Stimulated activated CD8-positive, alpha-beta memory T cell treated with anti-CD3 and anti-CD28 coated beads, Interleukin-15, amount 100 ng/mL, for 48 hours (primary cell): ENCODE measurements at regions not wholly inside any gene's neighbourhood (a gene's known extent, or its start where the extent isn't known, plus 50 kb on each side); places are given as distances from the start of the nearest gene placed in this dataset.
"Not testable (repeated sequence)": the region's sequence is repeated elsewhere in the genome, so short reads cannot be mapped to it uniquely, and the experiment has no call there.

Experiments
- DNase-seq, 2 donors: peaks; one replicate each; pipeline ENCODE4 v3.0.0-alpha.2; 2020; ENCODE audit warnings: low read depth in 2 of 2

- no peak for DNase-seq
Measured at GRCh38 chr5:52255308-52255707, 532.4 kb upstream of the ITGA1 start.

- no peak for DNase-seq
Measured at GRCh38 chr5:52262844-52263243, 524.9 kb upstream of the ITGA1 start.

DNA sequence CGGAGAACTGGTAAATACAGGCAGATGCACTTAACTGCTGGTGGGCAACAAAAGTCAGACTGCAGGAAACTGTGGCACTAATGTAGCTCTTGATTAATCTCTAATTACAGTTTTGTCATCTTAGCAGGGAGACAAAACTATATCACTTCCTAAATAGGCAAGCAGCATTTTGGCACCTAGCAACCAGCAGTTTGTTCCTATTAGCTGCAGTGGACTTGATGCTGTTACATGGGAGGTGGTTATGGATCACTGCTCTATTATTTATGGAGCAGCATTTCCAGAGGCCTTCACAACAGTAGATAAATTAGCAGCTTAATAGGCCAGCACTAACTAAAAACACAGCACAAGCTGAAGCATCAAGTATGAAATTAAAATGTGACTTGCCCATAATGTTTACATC, 518.3 kb upstream of the ITGA1 start:
- DNase-seq = no peak

GRCh38 chr5:52269859-52270258, 517.9 kb upstream of the ITGA1 start:
- DNase-seq = no peak

DNA sequence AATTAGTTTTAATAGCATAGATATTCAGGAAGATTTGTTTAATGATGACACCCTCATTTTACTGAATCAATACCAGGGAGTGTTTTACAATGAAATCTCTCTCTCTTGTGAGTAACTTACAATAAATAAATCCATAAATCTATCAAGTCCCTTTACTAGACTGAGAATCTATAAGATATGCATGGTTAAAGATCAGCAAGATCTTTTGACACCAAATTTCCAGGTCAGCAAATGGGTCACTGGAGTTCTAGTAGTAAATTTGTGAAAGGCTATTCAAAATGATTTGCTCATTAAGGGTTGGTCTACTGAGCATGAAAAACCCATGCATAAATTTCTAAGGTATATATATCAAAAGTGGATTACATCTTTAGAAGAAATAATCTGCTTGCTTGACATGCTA, 512.1 kb upstream of the ITGA1 start:
- DNase-seq = no peak

DNA sequence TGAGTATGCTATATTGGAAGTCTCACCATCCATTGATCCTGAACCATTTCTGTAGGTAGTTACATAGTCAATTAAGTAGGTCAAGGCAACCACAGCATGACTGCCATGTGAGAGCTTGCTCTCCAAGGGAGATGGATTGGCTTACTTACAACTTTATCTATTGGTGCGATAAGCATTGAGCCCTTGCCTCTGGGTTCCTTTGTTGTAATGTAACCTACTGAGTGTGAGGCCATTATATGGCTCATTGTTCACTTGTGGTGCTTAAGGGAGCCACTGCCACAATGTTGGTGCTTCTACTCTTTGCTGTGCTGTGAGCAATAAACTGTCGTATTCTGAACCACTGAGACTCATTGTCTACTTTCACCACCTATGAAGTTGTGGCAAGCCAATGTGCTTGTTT, 510.6 kb upstream of the ITGA1 start:
- DNase-seq = no peak

DNA sequence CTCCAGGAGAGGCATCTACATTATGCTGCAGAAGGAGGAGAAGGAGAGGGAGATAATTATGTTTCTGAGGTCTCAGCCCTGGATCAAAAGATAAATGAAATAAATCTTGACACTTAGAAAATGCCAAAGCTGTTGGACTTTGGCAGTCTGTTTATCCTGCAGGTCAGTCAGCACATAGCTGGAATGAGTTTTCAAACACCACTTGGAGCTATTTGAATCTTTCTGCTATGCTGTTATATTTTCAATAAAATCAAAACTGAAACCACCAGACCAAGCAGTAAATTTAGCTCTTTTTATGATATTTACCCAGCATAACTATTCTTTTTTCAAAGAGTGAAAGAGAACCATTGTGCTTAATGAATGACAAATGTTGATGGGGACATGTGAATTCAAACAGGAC, 505.1 kb upstream of the ITGA1 start:
- DNase-seq = no peak

DNA sequence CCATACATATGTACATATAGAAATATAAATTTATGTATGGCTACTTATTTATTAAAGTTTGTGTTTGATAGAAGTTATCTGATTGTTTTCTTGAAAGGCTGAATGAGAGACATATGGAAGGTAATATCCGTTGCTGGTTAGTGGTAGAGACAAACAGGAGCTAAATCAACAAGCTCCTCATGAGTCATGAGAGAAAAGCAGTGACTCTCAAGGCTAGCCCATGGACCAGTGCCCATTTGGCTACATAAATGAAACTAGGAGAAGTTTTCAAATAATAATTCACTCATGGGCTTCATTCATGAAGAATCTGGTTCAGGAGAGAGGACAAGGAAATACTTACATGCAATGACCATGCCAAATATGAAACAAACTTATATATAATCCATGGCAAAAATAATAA, 504.5 kb upstream of the ITGA1 start:
- DNase-seq = no peak

GRCh38 chr5:52300703-52301372, 486.9 kb upstream of the ITGA1 start:
- no peak for DNase-seq

DNA sequence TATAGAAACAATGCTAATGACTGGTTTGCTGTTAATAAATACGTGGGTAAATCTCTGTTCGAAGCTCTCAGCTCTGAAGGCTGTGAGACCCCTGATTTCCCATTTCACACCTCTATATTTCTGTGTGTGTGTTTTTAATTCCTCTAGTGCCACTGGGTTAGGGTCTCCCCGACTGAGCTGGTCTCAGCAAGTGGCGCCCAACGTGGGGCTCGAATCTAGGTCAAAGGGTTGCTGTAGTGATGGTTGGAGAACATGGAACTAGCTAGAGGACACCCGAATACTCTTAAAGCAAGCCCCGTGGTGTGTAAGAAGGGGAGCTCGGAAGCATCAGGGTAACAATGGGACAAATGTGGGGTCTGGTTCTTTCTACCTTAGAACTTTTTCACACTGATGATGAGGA, 482.9 kb upstream of the ITGA1 start:
- DNase-seq = not testable (repeated sequence)

DNA sequence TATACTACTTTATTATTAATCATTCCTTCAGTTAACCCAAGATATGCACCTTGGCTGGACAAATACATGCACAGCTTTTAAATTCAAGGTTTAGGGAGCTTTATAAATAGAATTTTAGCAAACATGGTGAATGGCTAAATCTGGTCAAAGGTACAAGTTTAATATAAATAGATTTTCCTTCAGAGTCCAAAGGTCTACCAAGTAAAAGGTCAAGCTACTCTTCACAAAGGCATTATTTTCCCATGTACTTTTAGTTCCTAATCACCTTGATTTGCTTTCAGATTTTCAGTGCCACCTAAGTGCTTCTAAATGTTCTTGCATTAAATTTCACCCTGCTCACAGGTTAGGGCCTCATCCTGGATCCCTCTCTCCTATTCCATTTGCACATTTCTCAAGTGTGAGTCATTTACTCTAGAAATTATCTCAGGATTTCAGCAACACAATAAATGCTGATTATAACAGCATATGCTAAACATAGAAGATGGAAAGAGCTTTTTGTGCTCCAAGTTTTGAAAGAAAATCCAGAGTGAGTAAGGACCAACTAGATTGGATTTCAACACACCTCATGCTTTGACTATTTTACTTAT, 459.4 kb upstream of the ITGA1 start:
- no peak for DNase-seq

DNA sequence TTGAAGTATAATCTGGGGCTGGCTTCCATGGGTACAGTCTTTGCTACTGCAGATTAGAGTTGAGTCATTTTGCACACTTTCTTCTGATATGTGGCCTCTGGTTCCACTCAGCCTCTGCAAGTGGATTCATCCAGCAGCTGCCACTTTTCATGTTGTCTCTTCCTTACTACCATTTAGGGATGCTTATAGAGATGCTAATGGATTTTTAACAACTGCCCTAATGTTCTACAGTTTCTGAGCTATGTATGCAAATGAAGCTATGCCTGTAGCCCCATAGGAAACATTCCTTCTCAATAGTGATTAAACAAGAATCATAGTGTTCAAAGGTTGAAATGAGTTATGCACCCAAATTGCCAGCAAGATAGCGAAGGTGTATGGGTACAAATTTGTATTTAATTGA, 456.0 kb upstream of the ITGA1 start:
- no peak for DNase-seq

DNA sequence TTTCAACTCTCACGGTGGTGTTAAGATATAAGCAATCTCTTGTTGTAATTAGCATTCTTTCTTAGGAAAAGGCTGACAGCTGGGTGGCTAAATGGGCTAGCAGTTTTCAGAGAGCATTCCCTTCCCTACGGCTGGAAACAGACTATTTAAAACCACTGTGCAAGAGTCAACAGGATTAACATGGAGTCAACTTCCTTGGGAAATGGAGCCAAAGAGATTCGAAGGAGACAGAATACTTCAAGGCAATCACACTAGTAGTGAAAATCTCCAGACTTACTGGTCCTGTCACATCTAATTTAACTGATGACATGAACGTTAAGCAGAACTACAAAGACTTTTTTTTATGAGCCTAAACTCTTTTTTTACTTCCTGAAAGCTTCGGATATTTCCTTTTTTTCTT, 453.3 kb upstream of the ITGA1 start:
- DNase-seq = no peak

DNA sequence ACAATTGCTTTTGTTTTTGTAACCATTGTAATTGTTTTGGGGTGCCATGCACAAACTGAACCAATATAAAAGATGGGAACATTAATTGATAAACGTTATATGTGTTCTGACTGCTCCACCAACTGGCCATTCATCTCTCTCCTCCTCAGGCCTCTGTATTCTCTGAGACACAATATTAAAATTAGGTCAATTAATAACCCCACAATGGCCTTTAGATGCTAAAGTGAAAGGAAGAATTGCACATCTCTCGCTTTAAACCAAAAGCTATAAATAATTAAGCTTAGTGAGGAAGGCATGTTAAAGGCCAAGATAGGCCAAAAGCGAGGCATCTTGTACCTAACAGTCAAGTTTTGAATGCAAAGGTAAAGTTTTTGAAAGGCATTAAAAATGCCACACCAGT, 448.4 kb upstream of the ITGA1 start:
- no peak for DNase-seq

DNA sequence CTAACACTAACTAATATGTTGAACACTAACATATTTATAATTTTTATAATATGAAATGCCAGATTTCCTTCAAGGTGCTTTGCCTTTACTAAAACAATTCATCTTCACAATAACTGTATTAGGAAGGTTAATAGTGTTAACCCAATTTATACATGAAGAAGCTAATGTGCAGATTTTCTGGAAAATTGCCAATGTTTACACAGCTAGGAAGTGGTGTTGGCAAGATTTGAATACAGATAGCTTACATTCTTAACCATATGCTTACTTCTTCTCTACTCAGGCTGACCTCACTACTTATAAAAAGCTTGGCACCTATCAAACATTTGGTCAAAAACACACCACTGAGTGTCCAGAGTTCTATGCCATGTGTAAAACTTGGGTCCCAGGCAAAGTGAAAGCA, 445.4 kb upstream of the ITGA1 start:
- no peak for DNase-seq

- DNase-seq = no peak
Measured at GRCh38 chr5:52356311-52356918, 431.3 kb upstream of the ITGA1 start.

GRCh38 chr5:52359261-52359660, 428.5 kb upstream of the ITGA1 start:
- no peak for DNase-seq

- DNase-seq = no peak
Measured at GRCh38 chr5:52360985-52361384, 426.7 kb upstream of the ITGA1 start.

DNA sequence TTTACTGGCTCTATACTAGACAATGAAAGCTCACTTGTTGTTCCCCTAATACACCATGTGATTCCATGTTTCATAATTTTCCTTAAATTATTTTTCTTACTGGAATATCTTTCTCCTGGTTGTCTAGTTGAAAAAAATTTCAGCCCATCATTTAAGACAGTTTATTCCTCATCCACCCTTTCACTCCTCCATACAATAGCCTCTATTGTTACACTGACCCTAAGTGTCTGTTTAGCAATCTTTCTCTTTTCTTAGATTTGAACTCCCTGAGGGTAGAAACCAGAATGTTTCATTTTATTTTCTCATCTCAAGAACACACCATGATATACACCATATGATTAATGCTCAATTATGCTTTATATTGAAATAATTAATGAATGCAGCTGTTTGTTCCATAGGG, 413.4 kb upstream of the ITGA1 start:
- DNase-seq = no peak

GRCh38 chr5:52375969-52376368, 411.7 kb upstream of the ITGA1 start:
- no peak for DNase-seq

DNA sequence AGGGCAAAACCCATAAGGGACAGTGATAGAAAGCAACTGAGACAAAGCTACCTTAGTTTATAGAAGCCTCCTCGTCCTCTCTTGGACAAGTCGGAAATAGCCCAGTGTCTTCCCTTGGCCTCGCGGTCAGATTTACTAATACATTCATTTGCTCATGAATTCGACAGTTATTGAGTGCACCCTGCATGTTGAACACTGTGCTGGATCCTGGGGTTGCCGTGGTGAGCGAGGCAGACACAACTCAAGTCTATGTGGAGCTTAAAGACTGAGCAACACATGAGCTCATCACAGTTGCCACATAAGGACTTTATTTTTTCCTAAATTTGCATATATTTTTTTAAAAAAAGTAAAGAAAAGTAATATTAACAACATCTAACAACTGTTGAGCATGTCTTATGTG, 411.1 kb upstream of the ITGA1 start:
- DNase-seq = no peak

DNA sequence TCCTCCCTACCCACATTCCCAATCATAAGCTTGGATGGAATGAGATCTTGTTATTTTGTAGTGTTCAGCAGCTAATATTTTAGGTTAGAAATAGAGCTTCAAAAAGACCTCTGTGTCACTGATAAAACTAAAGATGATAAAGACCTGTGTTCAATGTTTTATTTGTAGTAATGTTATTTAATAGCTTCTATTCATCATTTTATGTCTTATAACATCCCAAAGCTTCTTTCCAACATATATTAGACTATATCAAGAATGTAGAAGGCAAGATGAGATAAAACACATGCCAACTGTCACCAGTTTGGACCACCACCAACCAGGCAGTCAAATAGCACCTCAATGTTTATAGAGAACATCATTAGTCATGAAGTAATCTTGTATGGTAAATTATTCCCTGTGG, 409.5 kb upstream of the ITGA1 start:
- no peak for DNase-seq

- no peak for DNase-seq
Measured at GRCh38 chr5:52388349-52388748, 399.4 kb upstream of the ITGA1 start.

- no peak for DNase-seq
Measured at GRCh38 chr5:52392321-52392720, 395.4 kb upstream of the ITGA1 start.
